Uterus (tissue), 2 donors: ENCODE measurements at regions not wholly inside any gene's neighbourhood (a gene's known extent, or its start where the extent isn't known, plus 50 kb on each side); places are given as distances from the start of the nearest gene placed in this dataset.

Experiments used
- CTCF ChIP-seq, 4 experiments: fragments of 200-600 bp in 2 of 4; fragments of 450-650 bp in 2 of 4; sonication (generic) in 2 of 4; IDR thresholded peaks; one replicate each; pipeline ENCODE4 v1.5.1; 2016 to 2019; ENCODE audit warnings: antibody characterized with exemption in 4 of 4, mild to moderate bottlenecking in 2 of 4, moderate library complexity in 1 of 4
- POLR2A ChIP-seq, 2 donors: fragments of 450-650 bp; IDR thresholded peaks; one replicate each; pipeline ENCODE4 v1.6.1; 2016; ENCODE audit warnings: antibody characterized with exemption in 2 of 2, mild to moderate bottlenecking in 1 of 2, moderate library complexity in 1 of 2

GRCh38 chr2:120675460-120676130 is 60.1 kb upstream of the GLI2 start:
- no peak for TF ChIP-seq POLR2A (IDR thresholded peaks at IDR 0.05)
- peak; percentile 57 to 70 (median 60) for TF ChIP-seq CTCF (IDR thresholded peaks at IDR 0.05)
